AG09319 (cell line): ENCODE measurements at regions not wholly inside any gene's neighbourhood (a gene's known extent, or its start where the extent isn't known, plus 50 kb on each side); places are given as distances from the start of the nearest gene placed in this dataset.

ENCODE experiments used
- DNase-seq: peaks from one replicate; pipeline ENCODE4 v3.0.0-alpha.2; 2010; ENCODE audit warnings: low read depth; ENCODE audit errors: extremely low read depth
- TF ChIP-seq, protein P1 (sequence below): IDR thresholded peaks from 2 replicates; pipeline ENCODE4 v1.5.1; 2011; ENCODE audit warnings: low read depth, mild to moderate bottlenecking, inconsistent platforms, low read length, moderate library complexity

DNA sequence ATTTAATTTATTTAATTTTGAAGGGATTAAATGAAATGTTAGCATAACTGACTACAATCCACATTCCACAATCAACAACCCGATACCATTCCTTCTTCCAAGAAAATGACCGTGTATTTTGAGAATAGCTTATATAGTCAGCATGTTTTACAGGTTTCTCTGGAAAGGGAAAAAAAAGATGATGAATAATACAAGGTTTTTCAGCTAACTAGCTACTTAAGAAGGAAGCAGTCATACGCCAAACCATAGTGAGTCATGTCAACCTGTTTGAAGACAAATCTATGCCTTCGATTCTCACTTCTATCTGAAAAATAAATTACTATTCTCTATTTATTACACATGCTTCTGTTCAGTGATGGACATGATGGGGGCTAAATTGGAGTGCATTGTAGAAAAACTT lies 258.6 kb downstream of the EFNB2 start:
- DNase-seq, result no peak
- TF ChIP-seq, protein P1, sequence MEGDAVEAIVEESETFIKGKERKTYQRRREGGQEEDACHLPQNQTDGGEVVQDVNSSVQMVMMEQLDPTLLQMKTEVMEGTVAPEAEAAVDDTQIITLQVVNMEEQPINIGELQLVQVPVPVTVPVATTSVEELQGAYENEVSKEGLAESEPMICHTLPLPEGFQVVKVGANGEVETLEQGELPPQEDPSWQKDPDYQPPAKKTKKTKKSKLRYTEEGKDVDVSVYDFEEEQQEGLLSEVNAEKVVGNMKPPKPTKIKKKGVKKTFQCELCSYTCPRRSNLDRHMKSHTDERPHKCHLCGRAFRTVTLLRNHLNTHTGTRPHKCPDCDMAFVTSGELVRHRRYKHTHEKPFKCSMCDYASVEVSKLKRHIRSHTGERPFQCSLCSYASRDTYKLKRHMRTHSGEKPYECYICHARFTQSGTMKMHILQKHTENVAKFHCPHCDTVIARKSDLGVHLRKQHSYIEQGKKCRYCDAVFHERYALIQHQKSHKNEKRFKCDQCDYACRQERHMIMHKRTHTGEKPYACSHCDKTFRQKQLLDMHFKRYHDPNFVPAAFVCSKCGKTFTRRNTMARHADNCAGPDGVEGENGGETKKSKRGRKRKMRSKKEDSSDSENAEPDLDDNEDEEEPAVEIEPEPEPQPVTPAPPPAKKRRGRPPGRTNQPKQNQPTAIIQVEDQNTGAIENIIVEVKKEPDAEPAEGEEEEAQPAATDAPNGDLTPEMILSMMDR, result no peak

DNA sequence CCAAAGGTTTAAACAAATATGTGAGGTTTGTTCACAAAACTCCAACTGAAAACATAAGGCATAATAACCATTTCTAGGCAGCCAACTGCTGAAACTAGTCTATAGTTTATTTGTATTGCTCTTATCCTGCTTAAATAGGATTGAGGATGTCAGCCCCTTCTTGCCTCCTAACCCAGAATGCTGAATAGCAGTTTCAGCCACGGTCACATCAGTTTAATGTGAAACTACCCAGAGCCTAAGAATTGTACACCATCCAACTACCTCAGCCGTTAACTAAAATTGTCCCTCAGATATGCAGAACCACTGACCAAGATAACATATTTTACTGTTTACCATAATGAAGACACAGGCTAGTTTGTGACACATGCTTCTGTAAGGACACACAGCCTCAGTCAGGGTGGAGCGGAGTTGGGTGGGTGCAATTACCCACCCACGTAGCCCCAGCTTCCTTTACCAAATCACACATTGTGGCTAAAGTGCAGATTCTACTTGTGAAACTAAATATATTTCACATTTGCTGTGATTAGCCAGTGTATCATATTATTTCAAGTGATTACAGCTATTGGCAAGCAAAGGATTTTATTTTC lies 259.9 kb downstream of the EFNB2 start:
- TF ChIP-seq, protein P1, result no peak
- DNase-seq, result no peak

DNA sequence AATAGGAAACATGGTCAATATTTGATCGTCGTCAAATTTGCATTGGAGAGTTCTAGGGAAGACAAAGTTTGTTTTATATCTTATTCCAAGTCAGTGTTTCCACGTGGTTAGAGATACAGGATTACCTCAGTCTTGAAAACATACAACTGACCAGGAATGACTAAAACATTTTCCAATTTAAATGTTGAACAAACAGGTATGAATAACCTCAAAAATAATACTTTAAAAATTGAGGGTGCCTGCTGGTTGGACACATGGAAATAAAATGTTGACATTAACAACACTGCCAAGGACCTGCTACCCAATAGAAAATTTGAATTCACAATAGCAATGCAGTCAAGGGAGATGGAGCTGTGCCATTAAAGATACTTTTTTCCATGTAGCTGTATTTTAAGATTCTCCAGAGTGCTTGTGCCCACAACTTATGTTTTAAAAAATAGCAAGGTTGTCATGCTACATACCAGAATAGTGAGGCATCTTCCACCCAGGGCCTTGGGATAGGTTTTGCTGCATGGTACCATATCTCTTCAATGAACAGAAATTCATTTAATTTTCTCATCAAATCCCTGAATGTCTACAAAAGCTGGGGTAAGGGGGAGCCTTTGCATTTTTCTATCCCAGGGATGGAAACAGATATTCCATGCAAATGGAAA lies 260.8 kb downstream of the EFNB2 start:
- DNase-seq, result no peak
- TF ChIP-seq, protein P1, result no peak

DNA sequence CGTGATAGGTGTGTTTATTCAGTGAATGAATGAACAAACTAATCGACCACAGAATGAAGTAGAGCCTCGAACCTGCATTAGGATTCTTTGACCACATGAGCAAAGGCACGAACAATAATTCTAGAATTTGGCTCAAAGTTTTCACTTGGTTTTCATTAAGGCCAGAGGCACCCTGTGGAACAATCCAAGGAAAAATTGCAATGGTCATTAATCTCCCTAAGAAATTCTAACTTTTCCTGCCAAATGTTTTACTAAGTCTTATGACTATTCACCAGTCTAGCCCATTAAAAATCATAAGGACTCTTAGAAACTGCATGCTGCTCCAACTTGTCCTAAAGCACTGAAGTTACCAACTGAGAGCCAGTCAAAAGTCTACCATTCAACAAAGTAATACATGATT lies 271.7 kb downstream of the EFNB2 start:
- no peak for DNase-seq

DNA sequence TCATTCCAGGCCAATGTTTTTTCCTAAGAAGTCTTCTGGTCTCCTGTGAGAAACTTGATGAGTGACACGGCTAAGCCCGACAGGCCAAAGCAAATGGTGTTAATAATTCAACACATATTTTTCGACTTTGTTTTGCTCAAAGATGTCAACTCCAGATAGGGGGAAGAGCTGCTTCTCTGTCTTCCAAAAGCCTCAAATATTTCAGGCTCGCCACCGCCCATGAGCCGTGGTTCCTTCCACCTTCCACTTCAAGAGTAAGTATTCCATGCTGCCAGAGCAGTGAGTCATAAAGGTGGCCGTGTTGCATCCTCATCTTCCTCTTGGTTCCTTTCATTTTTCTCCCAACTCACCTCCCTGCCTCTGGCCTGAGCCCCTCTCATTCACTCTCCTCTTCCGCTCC lies 272.6 kb downstream of the EFNB2 start:
- TF ChIP-seq, protein P1, result no peak
- no peak for DNase-seq

More for the DNA sequence above, 271.7 kb downstream of the EFNB2 start:
- TF ChIP-seq, protein P1, result no peak

DNA sequence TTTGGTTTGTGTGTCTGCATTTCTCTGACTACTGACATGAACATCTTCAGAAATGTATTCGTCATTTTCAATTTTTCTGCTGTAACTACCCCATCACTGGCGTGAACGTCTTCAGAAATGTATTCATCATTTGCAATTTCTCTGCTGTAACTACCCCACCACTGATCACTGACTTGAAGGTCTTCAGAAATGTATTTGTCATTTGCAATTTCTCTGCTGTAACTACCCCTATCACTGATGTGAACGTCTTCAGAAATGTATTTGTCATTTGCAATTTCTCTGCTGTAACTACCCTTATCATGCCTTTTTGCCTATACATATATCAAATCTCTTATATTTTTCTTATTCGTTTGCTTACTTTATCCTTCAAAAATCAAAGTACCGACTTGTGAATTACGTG lies 274.0 kb downstream of the EFNB2 start:
- no peak for DNase-seq
- TF ChIP-seq, protein P1, result no peak

DNA sequence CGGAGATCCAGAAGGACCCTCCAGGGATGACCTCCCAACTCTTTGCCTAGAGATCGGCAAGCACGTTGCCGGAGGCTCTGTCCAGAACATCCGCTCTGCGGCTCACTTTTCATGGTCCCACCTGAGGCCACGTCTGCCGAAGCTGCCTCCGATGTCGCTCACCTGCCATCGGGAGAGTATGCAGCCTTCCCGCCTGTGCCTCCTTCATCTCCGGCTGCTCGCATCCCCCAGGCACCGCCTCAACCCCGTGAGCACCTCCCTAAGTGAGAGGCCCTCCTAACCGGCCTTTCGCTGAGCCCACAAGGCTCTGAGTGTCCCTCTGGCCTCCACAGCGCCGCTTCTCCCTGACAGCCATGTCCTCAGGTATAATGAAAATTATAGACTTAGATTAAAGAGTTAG lies 275.1 kb downstream of the EFNB2 start:
- DNase-seq, result no peak
- TF ChIP-seq, protein P1, result no peak
